Esophagus squamous epithelium (tissue), 5 donors: ENCODE measurements at regions not wholly inside any gene's neighbourhood (a gene's known extent, or its start where the extent isn't known, plus 50 kb on each side); places are given as distances from the start of the nearest gene placed in this dataset.

Source experiments
- DNase-seq: peaks from one replicate; lab custom pipeline; 2025; lab: John Stamatoyannopoulos, UW
- H3K27ac ChIP-seq, 4 donors: fragments of 200-600 bp; sonication (generic); one replicate each; pipeline ENCODE4 v1.5.1; 2016 to 2019; ENCODE audit warnings: mild to moderate bottlenecking in 1 of 4
- H3K27me3 ChIP-seq, 4 donors: fragments of 200-600 bp; sonication (generic); 1 replicate in 3 of 4; 2 replicates in 1 of 4; pipeline versions ENCODE4 v1.5.1 to v1.6.0; 2017 to 2021; ENCODE audit warnings: antibody characterized with exemption in 1 of 4
- H3K36me3 ChIP-seq, 3 donors: fragments of 200-600 bp; sonication (generic); one replicate each; pipeline ENCODE4 v1.5.1; 2016 to 2019
- H3K4me1 ChIP-seq, 3 donors: fragments of 200-600 bp; sonication (generic); one replicate each; pipeline ENCODE4 v1.5.1; 2017 to 2019
- H3K4me3 ChIP-seq, 4 donors: fragments of 200-600 bp; sonication (generic); 1 replicate in 3 of 4; 2 replicates in 1 of 4; pipeline ENCODE4 v1.5.1; 2016 to 2019; ENCODE audit warnings: mild to moderate bottlenecking in 2 of 4, moderate library complexity in 1 of 4
- H3K9me3 ChIP-seq, 3 donors: fragments of 200-600 bp; sonication (generic); one replicate each; pipeline ENCODE4 v1.5.1; 2016 to 2019
- CTCF ChIP-seq, 6 experiments: fragments of 450-650 bp in 4 of 6; fragments of 200-600 bp in 2 of 6; sonication (generic) in 2 of 6; IDR thresholded peaks; one replicate each; pipeline ENCODE4 v1.5.1; 2016 to 2019; ENCODE audit warnings: antibody characterized with exemption in 6 of 6, mild to moderate bottlenecking in 4 of 6, moderate library complexity in 4 of 6
- POLR2A ChIP-seq, 4 donors: fragments of 450-650 bp; IDR thresholded peaks; one replicate each; pipeline ENCODE4 v1.6.1; 2017; ENCODE audit warnings: antibody characterized with exemption in 4 of 4, mild to moderate bottlenecking in 4 of 4, moderate library complexity in 3 of 4
- WGBS, 2 donors: methylation state at CpG; one replicate each; pipeline ENCODE4 v1.1.5; 2018; 5-methylcytosine and 5-hydroxymethylcytosine counted together
- intact Hi-C: fragments of 100-400 bp; cut with DNase I; formaldehyde crosslinking; loops from one replicate; pipeline ENCODE4 v1.15.0; 2022
- donor health status: DM: yes; HTN: yes; CAD: no.

- DNase-seq = no peak
- H3K4me3 ChIP-seq = no peak overlapping the region
Observed at GRCh38 chr1:30191154-30191702, 532.2 kb downstream of the MATN1 start.

DNA sequence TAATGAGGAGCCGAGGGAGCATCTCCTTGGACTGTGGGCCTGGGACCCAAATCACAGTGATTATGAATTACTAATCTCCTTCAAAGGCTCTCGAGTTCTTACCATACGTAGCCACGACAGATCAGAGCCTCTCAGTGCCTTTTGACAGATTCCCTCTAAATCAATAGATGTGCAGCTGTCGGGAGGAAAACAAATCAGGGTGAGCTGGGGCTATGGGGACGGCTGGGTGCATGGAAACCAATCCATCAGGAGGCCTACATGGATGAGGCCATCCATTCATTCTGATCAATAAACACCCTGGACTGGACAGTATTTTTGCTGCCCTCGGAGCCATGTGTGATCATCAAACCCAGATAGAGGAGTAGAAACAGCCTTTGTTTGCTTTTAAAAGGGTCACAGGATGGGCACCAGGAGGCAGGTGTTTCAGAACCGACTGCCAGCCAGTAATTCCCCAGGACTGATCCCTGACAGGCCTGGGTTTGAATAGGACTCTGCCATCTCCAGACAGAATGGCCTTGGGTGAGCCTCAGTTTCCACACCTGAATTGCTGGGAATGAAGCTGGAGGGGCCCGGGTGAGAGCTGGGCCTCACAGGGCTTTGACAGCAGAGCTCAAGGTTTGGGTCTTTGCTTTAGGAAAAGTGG, 532.8 kb downstream of the MATN1 start:
- Histone ChIP-seq H3K27ac (peak overlapping the region in 2 of 4 donors; percentile 53 to 78), H3K36me3 (no peaks in the 10 kb centered on the region), H3K4me1 (peaks cover 0 to 12% (median 7%) of the 10 kb centered on the region in 3 donors), H3K4me3 (no peak overlapping the region), H3K27me3 (peaks cover 0 to 17% (median 0%) of the 10 kb centered on the region in 4 donors), H3K9me3 (no peaks in the 10 kb centered on the region)
- 56 to 84% methylated on average over 4 of the region's 9 CpGs for WGBS, 2 donors
- no peak for DNase-seq
- intact Hi-C loops = no loop called here
- no peak for TF ChIP-seq POLR2A (IDR thresholded peaks at IDR 0.05)
- TF ChIP-seq CTCF (IDR thresholded peaks at IDR 0.05) = no peak

More at GRCh38 chr1:30191154-30191702, 532.2 kb downstream of the MATN1 start:
- peak overlapping the region in 2 of 4 donors; percentile 53 to 78 for H3K27ac ChIP-seq
- peaks cover 0 to 12% (median 7%) of the 10 kb centered on the region in 3 donors for H3K4me1 ChIP-seq
- H3K36me3 ChIP-seq = no peaks in the 10 kb centered on the region
- no peaks in the 10 kb centered on the region for H3K9me3 ChIP-seq
- WGBS, 2 donors = 17 to 27% methylated on average over 2 of the region's 2 CpGs
- peaks cover 0 to 17% (median 0%) of the 10 kb centered on the region in 4 donors for H3K27me3 ChIP-seq
- intact Hi-C loops = no loop called here
- TF ChIP-seq CTCF (IDR thresholded peaks at IDR 0.05) = no peak
- no peak for TF ChIP-seq POLR2A (IDR thresholded peaks at IDR 0.05)

GRCh38 chr1:30189818-30190500, 533.4 kb downstream of the MATN1 start:
- Histone ChIP-seq H3K9me3 (no peaks in the 10 kb centered on the region), H3K36me3 (no peaks in the 10 kb centered on the region), H3K27me3 (peaks cover 0 to 21% (median 0%) of the 10 kb centered on the region in 4 donors), H3K4me3 (no peak overlapping the region), H3K27ac (peak overlapping the region in 1 of 4 donors; percentile 78), H3K4me1 (peaks cover 0 to 12% (median 7%) of the 10 kb centered on the region in 3 donors)
- no peak for TF ChIP-seq CTCF (IDR thresholded peaks at IDR 0.05)
- TF ChIP-seq POLR2A (IDR thresholded peaks at IDR 0.05) = no peak
- DNase-seq = no peak
- 68 to 82% methylated on average over 5 to 8 of the region's 9 CpGs for WGBS, 2 donors
- intact Hi-C loops = no loop called here

DNA sequence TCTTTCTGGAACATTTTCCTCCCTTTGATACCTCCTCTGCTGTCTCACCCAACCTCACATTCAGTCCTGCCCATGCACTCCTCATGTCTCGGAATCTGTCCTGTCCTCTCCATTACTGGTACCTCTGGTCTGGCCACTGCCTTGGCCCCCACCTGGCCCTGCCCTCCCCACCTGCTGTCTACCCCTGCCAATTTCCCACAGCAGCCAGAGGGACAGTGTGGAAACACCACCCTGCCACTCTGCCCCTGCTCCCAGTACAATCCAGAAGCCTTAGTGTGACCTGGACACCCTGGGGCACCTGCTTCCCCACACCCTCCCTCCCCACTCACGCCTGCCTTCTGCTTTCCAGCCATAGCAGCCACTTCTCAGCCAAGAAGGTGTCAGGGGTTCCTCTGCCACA, 534.4 kb downstream of the MATN1 start:
- no peak for TF ChIP-seq POLR2A (IDR thresholded peaks at IDR 0.05)
- no peak for TF ChIP-seq CTCF (IDR thresholded peaks at IDR 0.05)
- WGBS, 2 donors = 92 to 97% methylated on average over 2 of the region's 2 CpGs
- intact Hi-C loops = no loop called here

GRCh38 chr1:30188329-30188728, 535.1 kb downstream of the MATN1 start:
- Histone ChIP-seq H3K4me1 (peaks cover 0 to 12% (median 7%) of the 10 kb centered on the region in 3 donors), H3K36me3 (no peaks in the 10 kb centered on the region), H3K4me3 (no peak overlapping the region), H3K27me3 (peaks cover 0 to 32% (median 0%) of the 10 kb centered on the region in 4 donors), H3K27ac (no peak overlapping the region), H3K9me3 (no peaks in the 10 kb centered on the region)
- TF ChIP-seq POLR2A (IDR thresholded peaks at IDR 0.05) (no peak), CTCF (IDR thresholded peaks at IDR 0.05) (no peak)
- intact Hi-C loops = no loop called here
- DNase-seq = no peak
- 68 to 80% methylated on average over 6 of the region's 6 CpGs for WGBS, 2 donors

More for the DNA sequence above, 534.4 kb downstream of the MATN1 start:
- H3K27me3 ChIP-seq = peaks cover 0 to 30% (median 0%) of the 10 kb centered on the region in 4 donors
- peaks cover 0 to 12% (median 7%) of the 10 kb centered on the region in 3 donors for H3K4me1 ChIP-seq
- H3K27ac ChIP-seq = no peak overlapping the region
- DNase-seq = no peak
- H3K4me3 ChIP-seq = no peak overlapping the region
- H3K9me3 ChIP-seq = no peaks in the 10 kb centered on the region
- H3K36me3 ChIP-seq = no peaks in the 10 kb centered on the region
